LNCaP clone FGC (cell line): ENCODE measurements at regions not wholly inside any gene's neighbourhood (a gene's known extent, or its start where the extent isn't known, plus 50 kb on each side); places are given as distances from the start of the nearest gene placed in this dataset.

Experiments
- DNase-seq: peaks from one replicate; pipeline ENCODE4 v3.0.0-alpha.2; 2011; ENCODE audit warnings: low read depth
- H3K4me3 ChIP-seq: 2 replicates; pipeline ENCODE4 v1.5.1; 2011; ENCODE audit warnings: mild to moderate bottlenecking, low read depth, low read length, control low read depth
- CTCF ChIP-seq: IDR thresholded peaks from 2 replicates; pipeline ENCODE4 v1.5.1; 2012; ENCODE audit warnings: mild to moderate bottlenecking; ENCODE audit not compliant: control insufficient read depth, insufficient read depth; ENCODE audit errors: extremely low read depth

GRCh38 chr5:67248703-67249589, 52.3 kb upstream of the CD180 start:
- peak; percentile 96 for DNase-seq
- no peak for TF ChIP-seq CTCF
- H3K4me3 ChIP-seq, result no peak overlapping the region

- DNase-seq, result no peak
- H3K4me3 ChIP-seq, result no peak overlapping the region
- no peak for TF ChIP-seq CTCF
Measured at GRCh38 chr5:67246546-67247268, 50.1 kb upstream of the CD180 start.
